IMR-90 (cell line): ENCODE measurements at regions not wholly inside any gene's neighbourhood (a gene's known extent, or its start where the extent isn't known, plus 50 kb on each side); places are given as distances from the start of the nearest gene placed in this dataset.

Experiments
- CTCF ChIP-seq: conservative IDR thresholded peaks from 2 replicates; pipeline ENCODE4 v1.5.1; 2012; ENCODE audit warnings: mild to moderate bottlenecking, low read depth, low read length, improper control_type of control experiment
- ELK1 ChIP-seq: fragments of 150-350 bp; IDR thresholded peaks from 2 replicates; pipeline ENCODE4 v1.6.1; 2016; ENCODE audit warnings: low read depth, mild to moderate bottlenecking, low read length, moderate library complexity, borderline replicate concordance
- FOS ChIP-seq: fragments of 150-350 bp; IDR thresholded peaks from 2 replicates; pipeline ENCODE4 v1.6.1; 2016; ENCODE audit warnings: low read depth, low read length
- MAFK ChIP-seq: IDR thresholded peaks from 2 replicates; pipeline ENCODE4 v1.6.1; 2012; ENCODE audit warnings: low read depth, low read length, improper control_type of control experiment
- POLR2A ChIP-seq: IDR thresholded peaks from 2 replicates; pipeline ENCODE4 v1.6.1; 2012; ENCODE audit warnings: mild to moderate bottlenecking, low read depth, low read length
- RCOR1 ChIP-seq: IDR thresholded peaks from 2 replicates; pipeline ENCODE4 v1.6.1; 2012; ENCODE audit warnings: mild to moderate bottlenecking, low read length, improper control_type of control experiment; ENCODE audit not compliant: insufficient replicate concordance
- RFX5 ChIP-seq: IDR thresholded peaks from 2 replicates; pipeline ENCODE4 v1.8.0; 2012; ENCODE audit warnings: low read depth, mild to moderate bottlenecking, low read length, moderate library complexity

DNA sequence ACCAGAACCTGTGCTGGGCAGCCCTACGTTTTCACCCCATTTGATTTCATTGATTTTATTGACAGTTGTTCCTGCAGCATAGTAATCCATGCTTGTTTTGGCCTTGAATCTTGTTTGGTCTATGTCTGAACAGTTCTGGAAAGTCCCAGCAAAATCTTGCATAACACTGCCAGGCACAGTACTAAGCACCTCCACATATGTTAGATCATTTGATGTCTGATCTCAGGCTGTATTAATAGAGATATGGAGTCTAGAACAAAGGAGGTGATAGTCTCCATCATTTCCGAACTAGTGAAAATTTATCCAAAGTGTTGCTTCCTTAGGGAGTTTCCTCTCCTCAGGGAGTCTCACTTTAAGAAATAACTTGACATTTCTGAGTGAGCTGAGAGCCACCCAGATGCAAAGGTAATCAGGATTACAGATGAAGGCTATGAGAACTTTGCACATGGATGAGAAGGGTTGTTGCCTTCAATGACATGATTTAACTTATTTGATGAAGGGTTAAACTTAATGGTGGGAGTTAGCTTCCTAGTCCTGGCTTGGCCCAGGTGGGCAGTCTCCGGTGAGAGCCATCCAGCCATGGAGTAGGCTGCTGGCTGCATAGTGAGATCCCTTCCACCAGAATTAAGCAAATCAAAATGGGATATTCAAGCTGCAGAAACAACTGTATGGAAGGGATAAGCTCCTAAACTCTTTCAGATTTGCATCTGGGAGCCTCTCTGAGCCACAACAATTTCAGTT lies 173.8 kb upstream of the MVB12B start:
- TF ChIP-seq RCOR1: no peak
- no peak for TF ChIP-seq CTCF
- no peak for TF ChIP-seq RFX5
- no peak for TF ChIP-seq POLR2A
- no peak for TF ChIP-seq FOS
- TF ChIP-seq MAFK: no peak
- no peak for TF ChIP-seq ELK1
